ENCODE measurements at regions not wholly inside any gene's neighbourhood (a gene's known extent, or its start where the extent isn't known, plus 50 kb on each side); places are given as distances from the start of the nearest gene placed in this dataset.
A peak's percentile ranks its signal among the peaks of the same experiment; 100 is the strongest.

- DNase-seq = no peak
These were observed 588.3 kb upstream of the SGCG start for GRCh38 chr13:22592515-22592914.

- no peak for DNase-seq
These were observed 586.7 kb upstream of the SGCG start for GRCh38 chr13:22594041-22594440.

GRCh38 chr13:22596171-22596863 is 584.5 kb upstream of the SGCG start:
- DNase-seq = peak; percentile 9

GRCh38 chr13:22599156-22599555 is 581.6 kb upstream of the SGCG start:
- DNase-seq = peak; percentile 10

GRCh38 chr13:22618002-22618401 is 562.8 kb upstream of the SGCG start:
- no peak for DNase-seq

- no peak for DNase-seq
These were observed 555.1 kb upstream of the SGCG start for GRCh38 chr13:22625691-22626090.

- DNase-seq = no peak
These were observed 551.4 kb upstream of the SGCG start for GRCh38 chr13:22629374-22629773.

- DNase-seq = no peak
These were observed 538.7 kb upstream of the SGCG start for GRCh38 chr13:22642088-22642487.

GRCh38 chr13:22644941-22645340 is 535.8 kb upstream of the SGCG start:
- no peak for DNase-seq

GRCh38 chr13:22647156-22647850 is 533.5 kb upstream of the SGCG start:
- DNase-seq = no peak

GRCh38 chr13:22648320-22648801 is 532.4 kb upstream of the SGCG start:
- peak; percentile 19 for DNase-seq

GRCh38 chr13:22652796-22653195 is 528.0 kb upstream of the SGCG start:
- DNase-seq = no peak

GRCh38 chr13:22653866-22654265 is 526.9 kb upstream of the SGCG start:
- no peak for DNase-seq

- DNase-seq = no peak
These were observed 525.5 kb upstream of the SGCG start for GRCh38 chr13:22655106-22655852.

GRCh38 chr13:22662771-22663170 is 518.0 kb upstream of the SGCG start:
- no peak for DNase-seq

- no peak for DNase-seq
These were observed 515.3 kb upstream of the SGCG start for GRCh38 chr13:22665506-22665905.

GRCh38 chr13:22690756-22691155 is 490.0 kb upstream of the SGCG start:
- DNase-seq = no peak

GRCh38 chr13:22693691-22694090 is 487.1 kb upstream of the SGCG start:
- DNase-seq = no peak

GRCh38 chr13:22696433-22696832 is 484.3 kb upstream of the SGCG start:
- DNase-seq = no peak

- no peak for DNase-seq
These were observed 482.3 kb upstream of the SGCG start for GRCh38 chr13:22698467-22698866.

GRCh38 chr13:22700246-22700887 is 480.4 kb upstream of the SGCG start:
- peak; percentile 27 for DNase-seq

GRCh38 chr13:22703601-22704209 is 477.1 kb upstream of the SGCG start:
- DNase-seq = peak; percentile 15

- DNase-seq = no peak
These were observed 472.8 kb upstream of the SGCG start for GRCh38 chr13:22707946-22708345.

Measured in eye (tissue), 1 donor.